Karpas-422 (cell line): ENCODE measurements at regions not wholly inside any gene's neighbourhood (a gene's known extent, or its start where the extent isn't known, plus 50 kb on each side); places are given as distances from the start of the nearest gene placed in this dataset.

Source experiments
- DNase-seq: peaks from one replicate; pipeline ENCODE4 v3.0.0-alpha.2; 2015
- H2AFZ ChIP-seq: fragments of 200-600 bp; sonication (generic); 2 replicates; pipeline ENCODE4 v1.6.1; 2014; ENCODE audit warnings: antibody characterized with exemption, low read length, mixed read lengths
- H3K27ac ChIP-seq: fragments of 200-600 bp; sonication (generic); 2 replicates; pipeline ENCODE4 v1.5.1; 2014; ENCODE audit warnings: mild to moderate bottlenecking, low read length, moderate library complexity
- H3K27me3 ChIP-seq: fragments of 200-600 bp; sonication (generic); 2 replicates; pipeline ENCODE4 v1.6.1; 2014; ENCODE audit warnings: low read length, mixed read lengths
- H3K36me3 ChIP-seq: fragments of 200-600 bp; sonication (generic); 2 replicates; pipeline ENCODE4 v1.6.1; 2014; ENCODE audit warnings: low read length, mixed read lengths; ENCODE audit not compliant: insufficient read depth
- H3K4me1 ChIP-seq: fragments of 200-600 bp; sonication (generic); 2 replicates; pipeline ENCODE4 v1.6.1; 2014; ENCODE audit warnings: mild to moderate bottlenecking, low read length, mixed read lengths
- H3K4me2 ChIP-seq: fragments of 200-600 bp; sonication (generic); 2 replicates; pipeline ENCODE4 v1.6.1; 2014; ENCODE audit warnings: low read length, low read depth, mild to moderate bottlenecking; ENCODE audit not compliant: poor library complexity, severe bottlenecking
- H3K4me3 ChIP-seq: fragments of 200-600 bp; sonication (generic); 2 replicates; pipeline ENCODE4 v1.5.1; 2014; ENCODE audit warnings: mild to moderate bottlenecking, antibody characterized with exemption, low read length, mixed read lengths
- H3K79me2 ChIP-seq: fragments of 200-600 bp; sonication (generic); 2 replicates; pipeline ENCODE4 v1.6.1; 2014; ENCODE audit warnings: mild to moderate bottlenecking, low read length, mixed read lengths
- H3K9ac ChIP-seq: fragments of 200-600 bp; sonication (generic); 2 replicates; pipeline ENCODE4 v1.6.0; 2014; ENCODE audit warnings: low read length
- H3K9me2 ChIP-seq: fragments of 200-600 bp; sonication (generic), shearing (Covaris generic); replicated peaks from 2 replicates; pipeline ENCODE4 v1.6.0; 2014; ENCODE audit warnings: mild to moderate bottlenecking, low read length, moderate library complexity; ENCODE audit not compliant: insufficient read depth
- H3K9me3 ChIP-seq: fragments of 300-700, 200-600 bp; sonication (generic); 2 replicates; pipeline ENCODE4 v1.6.1; 2014; ENCODE audit warnings: low read length, mixed read lengths
- H4K20me1 ChIP-seq: fragments of 200-600 bp; sonication (generic); 2 replicates; pipeline ENCODE4 v1.6.1; 2014; ENCODE audit warnings: mild to moderate bottlenecking, antibody characterized with exemption, low read length, low read depth; ENCODE audit not compliant: insufficient read depth

GRCh38 chr1:38139738-38140487 is 93.3 kb upstream of the POU3F1 start:
- Histone ChIP-seq H3K4me2 (no peak overlapping the region), H3K27me3 (no peaks in the 10 kb centered on the region)

GRCh38 chr1:38138498-38139233 is 92.1 kb upstream of the POU3F1 start:
- Histone ChIP-seq H3K9ac (no peak overlapping the region), H2AFZ (no peak overlapping the region), H3K27me3 (no peaks in the 10 kb centered on the region), H3K27ac (no peak overlapping the region), H3K4me3 (no peak overlapping the region), H3K9me3 (no peaks in the 10 kb centered on the region), H3K36me3 (no peaks in the 10 kb centered on the region), H3K9me2 (no peaks in the 10 kb centered on the region), H4K20me1 (no peaks in the 10 kb centered on the region), H3K79me2 (no peaks in the 10 kb centered on the region), H3K4me2 (no peak overlapping the region), H3K4me1 (peaks cover 23% of the 10 kb centered on the region)
- no peak for DNase-seq

More at GRCh38 chr1:38139738-38140487, 93.3 kb upstream of the POU3F1 start:
- no peak for DNase-seq
- no peak overlapping the region for H3K27ac ChIP-seq
- no peak overlapping the region for H3K4me3 ChIP-seq
- no peaks in the 10 kb centered on the region for H3K79me2 ChIP-seq
- no peaks in the 10 kb centered on the region for H3K9me3 ChIP-seq
- H3K36me3 ChIP-seq = no peaks in the 10 kb centered on the region
- H3K4me1 ChIP-seq = peaks cover 26% of the 10 kb centered on the region
- no peak overlapping the region for H2AFZ ChIP-seq
- no peaks in the 10 kb centered on the region for H4K20me1 ChIP-seq
- H3K9ac ChIP-seq = no peak overlapping the region
- no peaks in the 10 kb centered on the region for H3K9me2 ChIP-seq

- DNase-seq = no peak
- no peaks in the 10 kb centered on the region for H3K27me3 ChIP-seq
- no peak overlapping the region for H3K4me3 ChIP-seq
- H3K4me1 ChIP-seq = peaks cover 18% of the 10 kb centered on the region
- H3K79me2 ChIP-seq = no peaks in the 10 kb centered on the region
- H3K9ac ChIP-seq = no peak overlapping the region
- H3K4me2 ChIP-seq = no peak overlapping the region
- H3K27ac ChIP-seq = no peak overlapping the region
- no peak overlapping the region for H2AFZ ChIP-seq
- no peaks in the 10 kb centered on the region for H3K9me3 ChIP-seq
- H4K20me1 ChIP-seq = no peaks in the 10 kb centered on the region
- no peaks in the 10 kb centered on the region for H3K9me2 ChIP-seq
- no peaks in the 10 kb centered on the region for H3K36me3 ChIP-seq
Observed at GRCh38 chr1:38137164-38137563, 90.6 kb upstream of the POU3F1 start.

- H3K79me2 ChIP-seq = no peaks in the 10 kb centered on the region
- H3K9me3 ChIP-seq = no peaks in the 10 kb centered on the region
- no peak overlapping the region for H3K9ac ChIP-seq
- H3K4me2 ChIP-seq = no peak overlapping the region
- H3K9me2 ChIP-seq = no peaks in the 10 kb centered on the region
- H2AFZ ChIP-seq = no peak overlapping the region
- H4K20me1 ChIP-seq = no peaks in the 10 kb centered on the region
- H3K27me3 ChIP-seq = no peaks in the 10 kb centered on the region
- no peaks in the 10 kb centered on the region for H3K36me3 ChIP-seq
- no peak for DNase-seq
- H3K27ac ChIP-seq = no peak overlapping the region
- H3K4me3 ChIP-seq = no peak overlapping the region
- peaks cover 22% of the 10 kb centered on the region for H3K4me1 ChIP-seq
Observed at GRCh38 chr1:38135625-38136414, 89.2 kb upstream of the POU3F1 start.

- Histone ChIP-seq H3K4me3 (no peak overlapping the region), H3K79me2 (no peaks in the 10 kb centered on the region), H4K20me1 (no peaks in the 10 kb centered on the region), H3K4me1 (peaks cover 28% of the 10 kb centered on the region), H3K4me2 (no peak overlapping the region), H3K36me3 (no peaks in the 10 kb centered on the region), H3K27ac (no peak overlapping the region), H3K9me3 (no peaks in the 10 kb centered on the region), H2AFZ (no peak overlapping the region), H3K9ac (no peak overlapping the region), H3K27me3 (no peaks in the 10 kb centered on the region), H3K9me2 (no peaks in the 10 kb centered on the region)
- no peak for DNase-seq
Observed at GRCh38 chr1:38134294-38134755, 87.7 kb upstream of the POU3F1 start.

GRCh38 chr1:38133756-38134155 is 87.2 kb upstream of the POU3F1 start:
- no peaks in the 10 kb centered on the region for H3K36me3 ChIP-seq
- H3K4me1 ChIP-seq = peaks cover 28% of the 10 kb centered on the region
- H3K4me3 ChIP-seq = no peak overlapping the region
- H3K4me2 ChIP-seq = no peak overlapping the region
- DNase-seq = no peak
- no peaks in the 10 kb centered on the region for H4K20me1 ChIP-seq
- H3K9me3 ChIP-seq = no peaks in the 10 kb centered on the region
- H3K9ac ChIP-seq = no peak overlapping the region
- no peak overlapping the region for H2AFZ ChIP-seq
- H3K27me3 ChIP-seq = no peaks in the 10 kb centered on the region
- H3K9me2 ChIP-seq = no peaks in the 10 kb centered on the region
- H3K79me2 ChIP-seq = no peaks in the 10 kb centered on the region
- H3K27ac ChIP-seq = no peak overlapping the region

- Histone ChIP-seq H3K27me3 (no peaks in the 10 kb centered on the region), H2AFZ (no peak overlapping the region), H3K79me2 (no peaks in the 10 kb centered on the region), H3K9me3 (no peaks in the 10 kb centered on the region), H3K4me2 (no peak overlapping the region), H3K27ac (no peak overlapping the region), H3K4me1 (peaks cover 25% of the 10 kb centered on the region), H3K9ac (no peak overlapping the region), H3K36me3 (no peaks in the 10 kb centered on the region), H4K20me1 (no peaks in the 10 kb centered on the region), H3K9me2 (no peaks in the 10 kb centered on the region), H3K4me3 (no peak overlapping the region)
- DNase-seq = no peak
Observed at GRCh38 chr1:38133304-38133703, 86.7 kb upstream of the POU3F1 start.

- Histone ChIP-seq H3K9me3 (no peaks in the 10 kb centered on the region), H3K27me3 (no peaks in the 10 kb centered on the region)
Observed at GRCh38 chr1:38132681-38133080, 86.1 kb upstream of the POU3F1 start.

More at GRCh38 chr1:38132681-38133080, 86.1 kb upstream of the POU3F1 start:
- H3K9me2 ChIP-seq = no peaks in the 10 kb centered on the region
- H3K4me1 ChIP-seq = peaks cover 23% of the 10 kb centered on the region
- H3K79me2 ChIP-seq = no peaks in the 10 kb centered on the region
- H3K9ac ChIP-seq = no peak overlapping the region
- H3K27ac ChIP-seq = no peak overlapping the region
- no peak for DNase-seq
- H4K20me1 ChIP-seq = no peaks in the 10 kb centered on the region
- H3K4me3 ChIP-seq = no peak overlapping the region
- H3K4me2 ChIP-seq = no peak overlapping the region
- no peaks in the 10 kb centered on the region for H3K36me3 ChIP-seq
- no peak overlapping the region for H2AFZ ChIP-seq
